Astrocyte (in vitro differentiated cells and primary cell): ENCODE measurements at regions not wholly inside any gene's neighbourhood (a gene's known extent, or its start where the extent isn't known, plus 50 kb on each side); places are given as distances from the start of the nearest gene placed in this dataset.

Experiments
- DNase-seq: peaks from one replicate; pipeline ENCODE4 v3.0.0-alpha.2; 2010; ENCODE audit warnings: low read depth
- FAIRE-seq: peaks from 2 replicates; lab custom pipeline; 2011; peaks lifted over from hg19 to GRCh38; lab: Jason Lieb, UNC
- H2AFZ ChIP-seq: 2 replicates; pipeline ENCODE4 v1.6.0; 2012; ENCODE audit warnings: low read depth, low read length, inconsistent platforms
- H3K27ac ChIP-seq: 2 replicates; pipeline ENCODE4 v1.5.1; 2011; ENCODE audit warnings: low read depth, low read length, inconsistent platforms
- H3K27me3 ChIP-seq: 2 replicates; pipeline ENCODE4 v1.6.0; 2011; ENCODE audit warnings: low read length, inconsistent platforms; ENCODE audit not compliant: insufficient read depth
- H3K36me3 ChIP-seq: 2 replicates; pipeline ENCODE4 v1.5.1; 2011; ENCODE audit warnings: low read length, inconsistent platforms; ENCODE audit not compliant: insufficient read depth
- H3K4me1 ChIP-seq: 2 replicates; pipeline ENCODE4 v1.5.1; 2011; ENCODE audit warnings: low read length, inconsistent platforms; ENCODE audit not compliant: insufficient read depth
- H3K4me2 ChIP-seq: 2 replicates; pipeline ENCODE4 v1.6.0; 2012; ENCODE audit warnings: low read length, inconsistent platforms
- H3K4me3 ChIP-seq: 2 replicates; pipeline ENCODE4 v1.5.1; 2011; ENCODE audit warnings: low read depth, mild to moderate bottlenecking, low read length, inconsistent platforms; ENCODE audit not compliant: insufficient read depth
- H3K79me2 ChIP-seq: 2 replicates; pipeline ENCODE4 v1.6.0; 2012; ENCODE audit warnings: mild to moderate bottlenecking, low read length, inconsistent platforms; ENCODE audit not compliant: insufficient read depth
- H3K9ac ChIP-seq: 2 replicates; pipeline ENCODE4 v1.6.0; 2012; ENCODE audit warnings: mild to moderate bottlenecking, low read length, inconsistent platforms
- H3K9me3 ChIP-seq: 2 replicates; pipeline ENCODE4 v1.5.1; 2012; ENCODE audit warnings: low read depth, mild to moderate bottlenecking, low read length, inconsistent platforms; ENCODE audit not compliant: insufficient read depth
- H4K20me1 ChIP-seq: 2 replicates; pipeline ENCODE4 v1.6.0; 2012; ENCODE audit warnings: low read length, inconsistent platforms; ENCODE audit not compliant: insufficient read depth
- H3K27ac Mint-ChIP-seq: one replicate; pipeline ENCODE4 v1.8.0; 2021; ENCODE audit warnings: mild to moderate bottlenecking, mixed read lengths; ENCODE audit not compliant: unreplicated experiment
- H3K27me3 Mint-ChIP-seq: one replicate; pipeline ENCODE4 v1.8.0; 2021; ENCODE audit warnings: low read depth, mixed read lengths; ENCODE audit not compliant: unreplicated experiment
- H3K36me3 Mint-ChIP-seq: one replicate; pipeline ENCODE4 v1.8.0; 2021; ENCODE audit warnings: low read depth, mixed read lengths; ENCODE audit not compliant: unreplicated experiment
- H3K4me1 Mint-ChIP-seq: one replicate; pipeline ENCODE4 v1.8.0; 2021; ENCODE audit warnings: low read depth, mixed read lengths; ENCODE audit not compliant: unreplicated experiment
- H3K4me3 Mint-ChIP-seq: one replicate; pipeline ENCODE4 v1.8.0; 2021; ENCODE audit warnings: mild to moderate bottlenecking, moderate library complexity, mixed read lengths; ENCODE audit not compliant: unreplicated experiment
- H3K9me3 Mint-ChIP-seq: one replicate; pipeline ENCODE4 v1.8.0; 2021; ENCODE audit warnings: mild to moderate bottlenecking, mixed read lengths; ENCODE audit not compliant: unreplicated experiment
- EZH2 ChIP-seq: IDR thresholded peaks from 2 replicates; pipeline ENCODE4 v1.6.1; 2012; ENCODE audit warnings: mild to moderate bottlenecking, low read length, inconsistent platforms; ENCODE audit not compliant: insufficient read depth
- TF ChIP-seq, protein P1 (sequence below): IDR thresholded peaks from 2 replicates; pipeline ENCODE4 v1.5.1; 2011; ENCODE audit warnings: low read depth, mild to moderate bottlenecking, inconsistent platforms, low read length, moderate library complexity; ENCODE audit not compliant: insufficient read depth

DNA sequence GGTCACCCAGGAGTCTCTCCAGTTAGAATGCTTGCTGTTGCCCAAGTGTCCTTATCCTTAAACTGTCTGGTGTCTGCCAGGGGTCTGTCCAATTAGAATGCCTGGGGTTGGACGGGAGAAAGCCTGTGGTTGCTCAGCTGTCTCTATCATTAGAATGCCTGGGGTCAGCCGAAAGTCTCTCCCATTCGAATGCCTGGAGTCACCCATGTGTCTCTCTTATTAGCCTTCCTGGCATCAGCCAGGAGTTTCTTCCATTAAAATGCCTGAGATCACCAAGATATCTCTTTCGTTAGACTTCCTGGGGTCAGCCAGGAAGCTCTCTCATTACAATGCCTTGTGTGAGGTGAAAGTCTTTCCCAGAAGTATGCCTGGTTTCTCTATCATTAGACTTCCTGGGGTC, 1521.0 kb downstream of the UQCRFS1 start:
- Histone ChIP-seq H3K27me3 (no peaks in the 10 kb centered on the region), H3K9ac (no peak overlapping the region), H3K4me3 (no peak overlapping the region), H3K27ac (no peak overlapping the region), H4K20me1 (no peaks in the 10 kb centered on the region), H3K4me1 (no peaks in the 10 kb centered on the region), H3K4me2 (no peak overlapping the region), H3K9me3 (no peaks in the 10 kb centered on the region), H2AFZ (no peak overlapping the region), H3K36me3 (no peaks in the 10 kb centered on the region), H3K79me2 (no peaks in the 10 kb centered on the region)
- Mint-ChIP-seq H3K9me3 (peaks cover 28% of the 10 kb centered on the region), H3K4me3 (no peak overlapping the region), H3K4me1 (no peaks in the 10 kb centered on the region), H3K27me3 (no peaks in the 10 kb centered on the region), H3K36me3 (no peaks in the 10 kb centered on the region), H3K27ac (no peak overlapping the region)
- FAIRE-seq: no peak
- DNase-seq: no peak
- TF ChIP-seq, protein P1, sequence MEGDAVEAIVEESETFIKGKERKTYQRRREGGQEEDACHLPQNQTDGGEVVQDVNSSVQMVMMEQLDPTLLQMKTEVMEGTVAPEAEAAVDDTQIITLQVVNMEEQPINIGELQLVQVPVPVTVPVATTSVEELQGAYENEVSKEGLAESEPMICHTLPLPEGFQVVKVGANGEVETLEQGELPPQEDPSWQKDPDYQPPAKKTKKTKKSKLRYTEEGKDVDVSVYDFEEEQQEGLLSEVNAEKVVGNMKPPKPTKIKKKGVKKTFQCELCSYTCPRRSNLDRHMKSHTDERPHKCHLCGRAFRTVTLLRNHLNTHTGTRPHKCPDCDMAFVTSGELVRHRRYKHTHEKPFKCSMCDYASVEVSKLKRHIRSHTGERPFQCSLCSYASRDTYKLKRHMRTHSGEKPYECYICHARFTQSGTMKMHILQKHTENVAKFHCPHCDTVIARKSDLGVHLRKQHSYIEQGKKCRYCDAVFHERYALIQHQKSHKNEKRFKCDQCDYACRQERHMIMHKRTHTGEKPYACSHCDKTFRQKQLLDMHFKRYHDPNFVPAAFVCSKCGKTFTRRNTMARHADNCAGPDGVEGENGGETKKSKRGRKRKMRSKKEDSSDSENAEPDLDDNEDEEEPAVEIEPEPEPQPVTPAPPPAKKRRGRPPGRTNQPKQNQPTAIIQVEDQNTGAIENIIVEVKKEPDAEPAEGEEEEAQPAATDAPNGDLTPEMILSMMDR: no peak
- TF ChIP-seq EZH2: no peak

DNA sequence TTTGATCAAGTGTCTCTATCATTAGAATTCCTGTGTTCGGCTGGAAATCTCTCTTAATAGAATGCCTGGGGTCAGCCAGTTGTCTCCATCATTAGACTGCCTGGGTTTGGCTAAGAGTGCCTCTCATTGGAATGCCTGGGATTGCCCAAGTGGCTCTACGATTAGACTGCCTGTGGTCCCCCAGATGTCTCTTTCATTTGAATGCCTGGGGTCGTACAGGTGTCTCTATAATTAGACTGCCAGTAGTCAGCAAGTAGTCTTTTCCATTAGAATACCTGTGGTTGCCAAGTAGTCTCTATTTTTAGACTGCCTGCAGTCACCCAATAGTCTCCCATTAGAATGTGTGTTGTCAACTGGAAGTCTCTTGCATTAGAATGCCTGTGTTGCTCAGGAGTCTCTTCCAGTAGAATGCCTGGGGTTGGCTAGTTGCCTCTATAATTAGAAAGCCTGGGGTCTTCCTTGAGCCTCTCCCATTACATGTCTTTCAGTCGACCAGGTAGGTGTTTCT, 1523.2 kb downstream of the UQCRFS1 start:
- no peak overlapping the region for H3K27ac Mint-ChIP-seq
- no peaks in the 10 kb centered on the region for H3K9me3 ChIP-seq

DNA sequence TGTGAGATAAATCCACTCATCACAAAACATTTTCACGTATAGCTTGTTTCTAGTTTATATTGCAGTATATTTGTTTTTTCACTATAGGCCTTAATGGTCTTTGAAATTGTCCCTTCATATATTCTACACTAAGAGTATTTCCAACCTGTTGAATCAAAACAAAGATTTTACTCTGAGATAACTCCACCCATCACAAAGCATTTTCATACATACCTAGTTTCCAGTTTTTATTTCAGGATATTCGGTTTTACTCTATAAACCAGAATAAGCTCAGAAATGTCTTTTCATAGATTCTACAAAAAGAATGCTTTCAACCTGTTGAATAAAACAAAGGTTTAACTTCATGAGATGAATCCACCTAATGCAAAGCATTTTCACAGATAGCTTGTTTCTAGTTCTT, 1528.7 kb downstream of the UQCRFS1 start:
- no peaks in the 10 kb centered on the region for H3K4me1 Mint-ChIP-seq
- peaks cover 1% of the 10 kb centered on the region for H3K9me3 Mint-ChIP-seq
- no peaks in the 10 kb centered on the region for H3K27me3 Mint-ChIP-seq

More for the DNA sequence above, 1523.2 kb downstream of the UQCRFS1 start:
- H3K79me2 ChIP-seq: no peaks in the 10 kb centered on the region
- no peaks in the 10 kb centered on the region for H4K20me1 ChIP-seq
- no peaks in the 10 kb centered on the region for H3K27me3 ChIP-seq
- peaks cover 26% of the 10 kb centered on the region for H3K9me3 Mint-ChIP-seq
- H3K27me3 Mint-ChIP-seq: no peaks in the 10 kb centered on the region
- no peak for TF ChIP-seq EZH2
- TF ChIP-seq, protein P1: no peak
- H3K9ac ChIP-seq: no peak overlapping the region
- no peaks in the 10 kb centered on the region for H3K36me3 Mint-ChIP-seq
- no peak overlapping the region for H3K4me3 ChIP-seq
- H3K4me2 ChIP-seq: no peak overlapping the region
- DNase-seq (no peak), FAIRE-seq (no peak)
- no peak overlapping the region for H2AFZ ChIP-seq
- H3K27ac ChIP-seq: no peak overlapping the region
- no peaks in the 10 kb centered on the region for H3K4me1 Mint-ChIP-seq
- no peaks in the 10 kb centered on the region for H3K4me1 ChIP-seq
- no peaks in the 10 kb centered on the region for H3K36me3 ChIP-seq
- no peak overlapping the region for H3K4me3 Mint-ChIP-seq

More for the DNA sequence above, 1528.7 kb downstream of the UQCRFS1 start:
- no peak overlapping the region for H3K27ac Mint-ChIP-seq
- no peak overlapping the region for H2AFZ ChIP-seq
- H3K36me3 Mint-ChIP-seq: no peaks in the 10 kb centered on the region
- no peak overlapping the region for H3K4me3 Mint-ChIP-seq
- H3K27me3 ChIP-seq: no peaks in the 10 kb centered on the region
- H3K36me3 ChIP-seq: no peaks in the 10 kb centered on the region
- no peak overlapping the region for H3K9ac ChIP-seq
- H3K4me3 ChIP-seq: no peak overlapping the region
- no peak overlapping the region for H3K4me2 ChIP-seq
- no peaks in the 10 kb centered on the region for H3K9me3 ChIP-seq
- FAIRE-seq: no peak
- H3K79me2 ChIP-seq: no peaks in the 10 kb centered on the region
- no peak for DNase-seq
- no peaks in the 10 kb centered on the region for H4K20me1 ChIP-seq
- TF ChIP-seq, protein P1: no peak
- TF ChIP-seq EZH2: no peak
- H3K4me1 ChIP-seq: no peaks in the 10 kb centered on the region
- H3K27ac ChIP-seq: no peak overlapping the region
